K562 (cell line): ENCODE measurements at regions not wholly inside any gene's neighbourhood (a gene's known extent, or its start where the extent isn't known, plus 50 kb on each side); places are given as distances from the start of the nearest gene placed in this dataset.

Source experiments
- ATAC-seq: fragments of 200-7000 bp; cut with Tn5 transposase; 3 replicates; pipeline ENCODE4 v1.9.1; 2020; ENCODE audit warnings: moderate library complexity
- BruUV-seq: library from RNA; stranded (reverse); fragments of 400-500 nt; replicated peaks from 2 replicates; lab custom pipeline; 2021; lab: Mats Ljungman, UMichigan
- CTCF ChIA-PET: fragments of 300-600 bp; formaldehyde crosslinking; extraction: SDS; loops from one replicate; lab custom pipeline; 2021; ENCODE audit warnings: low intra/inter-chr PET ratio; lab: Yijun Ruan, JAX
- POLR2A ChIA-PET: fragments of 300-600, 350-650 bp; sonication (Branson Sonifier 250); formaldehyde crosslinking; extraction: SDS; loops from one replicate; lab custom pipeline; 2021; ENCODE audit warnings: antibody characterized with exemption, inconsistent platforms; lab: Yijun Ruan, JAX
- DNase-seq, 4 experiments: peaks; one replicate each; pipeline versions ENCODE4 v3.0.0 to v3.0.0-alpha.2; 2011 to 2018; ENCODE audit warnings: low spot score in 3 of 4, mixed read lengths in 3 of 4; ENCODE audit errors: extremely low read depth in 1 of 4
- FAIRE-seq: peaks from 2 replicates; lab custom pipeline; 2011; peaks lifted over from hg19 to GRCh38; lab: Jason Lieb, UNC
- H2AFZ ChIP-seq: 2 replicates; pipeline ENCODE4 v1.6.0; 2011; ENCODE audit warnings: low read depth, low read length, control low read depth, inconsistent platforms
- H3K27ac ChIP-seq: fragments of 200-600 bp; 3 replicates; pipeline ENCODE4 v1.8.0; 2011; ENCODE audit warnings: low read depth, mild to moderate bottlenecking, control low read depth, inconsistent platforms, low read length, moderate library complexity, mixed read lengths; ENCODE audit errors: extremely low read depth
- H3K27me3 ChIP-seq, 2 experiments: fragments of 300-600 bp in 1 of 2; 2 replicates in 1 of 2; 3 replicates in 1 of 2; pipeline versions ENCODE4 v1.6.0 to v1.8.0; 2011; ENCODE audit warnings: inconsistent platforms in 2 of 2, low read length in 2 of 2, mild to moderate bottlenecking in 1 of 2, mixed read lengths in 1 of 2, moderate library complexity in 1 of 2; ENCODE audit not compliant: control insufficient read depth in 2 of 2, insufficient read depth in 2 of 2
- H3K36me3 ChIP-seq: fragments of 300-600 bp; 3 replicates; pipeline ENCODE4 v1.8.0; 2011; ENCODE audit warnings: mild to moderate bottlenecking, low read length, inconsistent platforms; ENCODE audit not compliant: control insufficient read depth, insufficient read depth
- H3K4me1 ChIP-seq, 2 experiments: fragments of 200-600 bp in 1 of 2; replicated peaks in 1 of 2; 2 replicates in 1 of 2; 3 replicates in 1 of 2; pipeline versions ENCODE4 v1.5.1 to v1.8.0; 2011; ENCODE audit warnings: inconsistent platforms in 2 of 2, low read length in 2 of 2, mild to moderate bottlenecking in 1 of 2, mixed read lengths in 1 of 2, moderate library complexity in 1 of 2; ENCODE audit not compliant: control insufficient read depth in 2 of 2, insufficient read depth in 2 of 2
- H3K4me2 ChIP-seq: 2 replicates; pipeline ENCODE4 v1.6.1; 2011; ENCODE audit warnings: low read length, control low read depth, inconsistent platforms, mixed read lengths; ENCODE audit not compliant: insufficient read depth
- H3K4me3 ChIP-seq: fragments of 200-600 bp; sonication (generic), shearing (Covaris generic); 2 replicates; pipeline ENCODE4 v1.5.1; 2016; ENCODE audit warnings: control low read depth, inconsistent platforms
- H3K79me2 ChIP-seq: fragments of 200-600 bp; 3 replicates; pipeline ENCODE4 v1.8.0; 2011; ENCODE audit warnings: low read length, inconsistent platforms; ENCODE audit not compliant: control insufficient read depth, insufficient read depth
- H3K9ac ChIP-seq, 2 experiments: 2 replicates each; pipeline versions ENCODE4 v1.6.0 to v1.6.1; 2011; ENCODE audit warnings: low read depth in 2 of 2, low read length in 2 of 2, control low read depth in 1 of 2, inconsistent platforms in 1 of 2, mild to moderate bottlenecking in 1 of 2, mixed read lengths in 1 of 2; ENCODE audit not compliant: insufficient read depth in 1 of 2
- H3K9me1 ChIP-seq: one replicate; pipeline ENCODE4 v1.6.0; 2011; ENCODE audit warnings: inconsistent platforms, mild to moderate bottlenecking, low read length, moderate library complexity; ENCODE audit not compliant: control insufficient read depth, insufficient read depth
- H3K9me3 ChIP-seq: replicated peaks from 2 replicates; pipeline ENCODE4 v1.5.1; 2011; ENCODE audit warnings: low read depth, low read length, inconsistent platforms; ENCODE audit not compliant: control insufficient read depth, insufficient read depth
- H4K20me1 ChIP-seq: replicated peaks from 2 replicates; pipeline ENCODE4 v1.6.1; 2011; ENCODE audit warnings: low read length, inconsistent platforms, mixed read lengths; ENCODE audit not compliant: control insufficient read depth, insufficient read depth
- ADNP ChIP-seq: fragments of 200-800 bp; sonication (Bioruptor generic); IDR thresholded peaks from 2 replicates; pipeline ENCODE4 v1.6.1; 2016; ENCODE audit warnings: missing genetic modification characterization, missing compliant biosample characterization
- ATF7 ChIP-seq: fragments of 450-650 bp; IDR thresholded peaks from 2 replicates; pipeline ENCODE4 v1.7.1; 2014; ENCODE audit warnings: mild to moderate bottlenecking, moderate library complexity
- POLR2H ChIP-seq: IDR thresholded peaks from 2 replicates; pipeline ENCODE4 v1.6.1; 2016; ENCODE audit warnings: missing genetic modification characterization, low read depth, mild to moderate bottlenecking, control low read depth, missing compliant biosample characterization, moderate library complexity
- RBM25 ChIP-seq: fragments of 200-400 bp; formaldehyde crosslinking; IDR thresholded peaks from 2 replicates; pipeline ENCODE4 v1.6.1; 2018; ENCODE audit warnings: low read length, low read depth, moderate library complexity; ENCODE audit not compliant: severe bottlenecking
- SMAD4 ChIP-seq: fragments of 250-450 bp; sonication (Bioruptor Pico); conservative IDR thresholded peaks from 2 replicates; pipeline ENCODE4 v1.8.0; 2021; ENCODE audit warnings: inconsistent platforms, mild to moderate bottlenecking, moderate library complexity
- TRIM24 ChIP-seq, 2 experiments: fragments of 450-650 bp; IDR thresholded peaks; 2 replicates each; pipeline ENCODE4 v1.6.1; 2016
- ZBTB17 ChIP-seq: fragments of 450-650 bp; formaldehyde crosslinking; IDR thresholded peaks from 2 replicates; pipeline ENCODE4 v1.4.0; 2020; ENCODE audit warnings: mild to moderate bottlenecking
- ZBTB43 ChIP-seq: sonication (generic); formaldehyde crosslinking; IDR thresholded peaks from 2 replicates; pipeline ENCODE4 v1.8.0; 2023; ENCODE audit warnings: mild to moderate bottlenecking, missing genetic modification reagents
- ZNF232 ChIP-seq: sonication (generic); formaldehyde crosslinking; IDR thresholded peaks from 2 replicates; pipeline ENCODE4 v1.8.0; 2022; ENCODE audit warnings: mild to moderate bottlenecking, missing genetic modification reagents
- WGBS: fragments of 100-300 bp; shearing (Covaris generic); methylation state at CpG from one replicate; pipeline ENCODE4 v1.1.6; 2016; ENCODE audit warnings: low coverage, mixed read lengths; ENCODE audit not compliant: insufficient coverage; ENCODE audit errors: missing lambda C conversion rate; 5-methylcytosine and 5-hydroxymethylcytosine counted together
- in situ Hi-C: fragments of 300-500 bp; cut with MboI; formaldehyde crosslinking; loops from 4 replicates; pipeline ENCODE4 v1.15.0; 2018; ENCODE audit warnings: inconsistent platforms, mixed read lengths
- intact Hi-C: fragments of 100-400 bp; cut with micrococcal nuclease; formaldehyde crosslinking; loops from 2 replicates; pipeline ENCODE4 v1.14.2; 2022

- ATAC-seq (no peak), FAIRE-seq (no peak), DNase-seq (no peak)
- WGBS, result 0% methylated on average over 1 of the region's 1 CpG
- Histone ChIP-seq H3K9ac (no peak overlapping the region), H3K36me3 (no peaks in the 10 kb centered on the region), H2AFZ (no peak overlapping the region), H3K4me2 (no peak overlapping the region), H3K79me2 (no peaks in the 10 kb centered on the region), H3K9me3 (no peaks in the 10 kb centered on the region), H3K4me3 (no peak overlapping the region), H3K27me3 (peaks cover 3 to 11% of the 10 kb centered on the region in 2 experiments; a peak in 1 of 5 replicates), H4K20me1 (no peaks in the 10 kb centered on the region), H3K4me1 (no peaks in the 10 kb centered on the region), H3K27ac (no peak overlapping the region), H3K9me1 (no peaks in the 10 kb centered on the region)
- CTCF ChIA-PET, result no interaction called here
- TF ChIP-seq TRIM24 (IDR thresholded peaks at IDR 0.05) (no peak), ADNP (tag) (peak; percentile 66; the same call in 1 of the 2 replicates), ZNF232 (CRISPR knock-in tag) (no peak), POLR2H (tag) (no peak), ATF7 (no peak), ZBTB43 (CRISPR knock-in tag) (no peak), RBM25 (peak; percentile 75), ZBTB17 (no peak), SMAD4 (CRISPR knock-in tag) (no peak)
- no TSS peak for BruUV-seq
- POLR2A ChIA-PET, result no interaction called here
- in situ Hi-C loops, result no loop called here
- intact Hi-C loops, result no loop called here
Measured at GRCh38 chr5:71891406-71891805, 172.3 kb downstream of the CARTPT start.
